ENCODE measurements at regions not wholly inside any gene's neighbourhood (a gene's known extent, or its start where the extent isn't known, plus 50 kb on each side); places are given as distances from the start of the nearest gene placed in this dataset.

GRCh38 chr3:117409701-117410459 is 700.3 kb downstream of the TUSC7 start:
- ChIA-PET CTCF (no interaction called here), POLR2A (ENCODE audit: unreplicated experiment) (no interaction called here)
- BruUV-seq (replicated peaks): no TSS peak
- intact Hi-C loops (cut with micrococcal nuclease): no loop called here
- TF ChIP-seq CTCF (conservative IDR thresholded peaks at IDR 0.05; ENCODE audit: low read depth, low read length) (no peak), EZH2 (IDR thresholded peaks at IDR 0.05; ENCODE audit: low read length, unreplicated experiment) (no peak), EZH2phosphoT487 (IDR thresholded peaks at IDR 0.05; ENCODE audit: borderline replicate concordance, low read length) (no peak)
- H3K36me3 ChIP-seq (ENCODE audit: low read depth, low read length): no peaks in the 10 kb centered on the region
- no peaks in the 10 kb centered on the region for H3F3A ChIP-seq (ENCODE audit: low read length, unreplicated experiment)
- no peaks in the 10 kb centered on the region for H3K27me3 ChIP-seq (ENCODE audit: low read length)
- ATAC-seq (no peak), DNase-seq (no peak)
- no peak overlapping the region for H3K9ac ChIP-seq (ENCODE audit: low read length)
- no peak overlapping the region for H3K4me3 ChIP-seq (ENCODE audit: low read length)
- no peaks in the 10 kb centered on the region for H4K20me1 ChIP-seq (ENCODE audit: low read length)
- H3K9me2 ChIP-seq (replicated peaks; ENCODE audit: low read length): no peaks in the 10 kb centered on the region
- H3K79me2 ChIP-seq (ENCODE audit: low read length): no peaks in the 10 kb centered on the region
- H3K9me3 ChIP-seq (ENCODE audit: low read length): peaks cover 29% of the 10 kb centered on the region; the same call in 1 of the 2 replicates
- no peak overlapping the region for H3K4me2 ChIP-seq (ENCODE audit: low read length)
- H3K27ac ChIP-seq (ENCODE audit: low read length): no peak overlapping the region
- H3K4me1 ChIP-seq (ENCODE audit: insufficient read depth, low read length): no peaks in the 10 kb centered on the region
- no peak overlapping the region for H2AFZ ChIP-seq (ENCODE audit: low read length)

GRCh38 chr3:117411971-117412370 is 702.4 kb downstream of the TUSC7 start:
- Histone ChIP-seq H3K4me3 (ENCODE audit: low read length) (no peak overlapping the region), H3K4me2 (ENCODE audit: low read length) (no peak overlapping the region), H3K9me2 (replicated peaks; ENCODE audit: low read length) (no peaks in the 10 kb centered on the region), H3F3A (ENCODE audit: low read length, unreplicated experiment) (no peaks in the 10 kb centered on the region), H3K27me3 (ENCODE audit: low read length) (no peaks in the 10 kb centered on the region), H3K79me2 (ENCODE audit: low read length) (no peaks in the 10 kb centered on the region), H3K36me3 (ENCODE audit: low read depth, low read length) (no peaks in the 10 kb centered on the region), H2AFZ (ENCODE audit: low read length) (no peak overlapping the region), H3K4me1 (ENCODE audit: insufficient read depth, low read length) (no peaks in the 10 kb centered on the region), H3K9ac (ENCODE audit: low read length) (no peak overlapping the region), H3K27ac (ENCODE audit: low read length) (no peak overlapping the region), H4K20me1 (ENCODE audit: low read length) (no peaks in the 10 kb centered on the region), H3K9me3 (ENCODE audit: low read length) (0 out of 2 replicates have a peak, but pooled peaks cover 24% of the 10 kb centered on the region)
- intact Hi-C loops (cut with micrococcal nuclease): no loop called here
- ChIA-PET CTCF (no interaction called here), POLR2A (ENCODE audit: unreplicated experiment) (no interaction called here)
- TF ChIP-seq CTCF (conservative IDR thresholded peaks at IDR 0.05; ENCODE audit: low read depth, low read length) (no peak), EZH2phosphoT487 (IDR thresholded peaks at IDR 0.05; ENCODE audit: borderline replicate concordance, low read length) (no peak), EZH2 (IDR thresholded peaks at IDR 0.05; ENCODE audit: low read length, unreplicated experiment) (no peak)
- ATAC-seq: no peak
- DNase-seq: no peak
- BruUV-seq (replicated peaks): no TSS peak

GRCh38 chr3:117417411-117417810 is 707.8 kb downstream of the TUSC7 start:
- TF ChIP-seq EZH2 (IDR thresholded peaks at IDR 0.05; ENCODE audit: low read length, unreplicated experiment): no peak
- TF ChIP-seq CTCF (conservative IDR thresholded peaks at IDR 0.05; ENCODE audit: low read depth, low read length): no peak
- no peak for TF ChIP-seq EZH2phosphoT487 (IDR thresholded peaks at IDR 0.05; ENCODE audit: borderline replicate concordance, low read length)
- H3K27me3 ChIP-seq (ENCODE audit: low read length): no peaks in the 10 kb centered on the region
- no peak for DNase-seq
- intact Hi-C loops (cut with micrococcal nuclease): no loop called here
- BruUV-seq (replicated peaks): no TSS peak
- no peaks in the 10 kb centered on the region for H3K36me3 ChIP-seq (ENCODE audit: low read depth, low read length)
- no peak for ATAC-seq
- H3K9me2 ChIP-seq (replicated peaks; ENCODE audit: low read length): no peaks in the 10 kb centered on the region
- H3K27ac ChIP-seq (ENCODE audit: low read length): no peak overlapping the region
- H3K9ac ChIP-seq (ENCODE audit: low read length): no peak overlapping the region
- no peaks in the 10 kb centered on the region for H3K4me1 ChIP-seq (ENCODE audit: insufficient read depth, low read length)
- ChIA-PET POLR2A (ENCODE audit: unreplicated experiment) (no interaction called here), CTCF (no interaction called here)
- no peak overlapping the region for H3K4me2 ChIP-seq (ENCODE audit: low read length)
- H4K20me1 ChIP-seq (ENCODE audit: low read length): no peaks in the 10 kb centered on the region
- H2AFZ ChIP-seq (ENCODE audit: low read length): no peak overlapping the region
- no peaks in the 10 kb centered on the region for H3K79me2 ChIP-seq (ENCODE audit: low read length)
- H3K4me3 ChIP-seq (ENCODE audit: low read length): no peak overlapping the region
- peaks cover 11% of the 10 kb centered on the region; the same call in 1 of the 2 replicates for H3K9me3 ChIP-seq (ENCODE audit: low read length)
- H3F3A ChIP-seq (ENCODE audit: low read length, unreplicated experiment): no peaks in the 10 kb centered on the region

Data from PC-3 (cell line).